ENCODE measurements at regions not wholly inside any gene's neighbourhood (a gene's known extent, or its start where the extent isn't known, plus 50 kb on each side); places are given as distances from the start of the nearest gene placed in this dataset.

- Mint-ChIP-seq H3K4me3 (ENCODE audit: low read depth, unreplicated experiment) (no peak overlapping the region), H3K36me3 (ENCODE audit: insufficient read depth, unreplicated experiment) (no peaks in the 10 kb centered on the region), H3K9me3 (ENCODE audit: low read depth, unreplicated experiment) (peaks cover 10% of the 10 kb centered on the region), H3K27ac (ENCODE audit: unreplicated experiment) (no peak overlapping the region), H3K27me3 (ENCODE audit: unreplicated experiment) (no peaks in the 10 kb centered on the region), H3K4me1 (ENCODE audit: low read depth, unreplicated experiment) (no peaks in the 10 kb centered on the region)
- intact Hi-C loops (cut with micrococcal nuclease; ENCODE audit: unreplicated experiment) = no loop called here
- CTCF ChIA-PET = no interaction called here
- no peak for TF ChIP-seq CTCF (IDR thresholded peaks at IDR 0.05; ENCODE audit: unreplicated experiment)
- DNase-seq = no peak
- BruUV-seq (replicated peaks) = no TSS peak
Measured at GRCh38 chr2:59787095-59787494, 766.4 kb downstream of the BCL11A start.

GRCh38 chr2:59786684-59787083 lies 766.8 kb downstream of the BCL11A start:
- H3K4me1 Mint-ChIP-seq (ENCODE audit: low read depth, unreplicated experiment) = no peaks in the 10 kb centered on the region
- H3K27me3 Mint-ChIP-seq (ENCODE audit: unreplicated experiment) = no peaks in the 10 kb centered on the region
- no peak overlapping the region for H3K27ac Mint-ChIP-seq (ENCODE audit: unreplicated experiment)
- peaks cover 10% of the 10 kb centered on the region for H3K9me3 Mint-ChIP-seq (ENCODE audit: low read depth, unreplicated experiment)
- no TSS peak for BruUV-seq (replicated peaks)
- no peaks in the 10 kb centered on the region for H3K36me3 Mint-ChIP-seq (ENCODE audit: insufficient read depth, unreplicated experiment)
- intact Hi-C loops (cut with micrococcal nuclease; ENCODE audit: unreplicated experiment) = no loop called here
- CTCF ChIA-PET = no interaction called here
- no peak for TF ChIP-seq CTCF (IDR thresholded peaks at IDR 0.05; ENCODE audit: unreplicated experiment)
- H3K4me3 Mint-ChIP-seq (ENCODE audit: low read depth, unreplicated experiment) = no peak overlapping the region
- DNase-seq = no peak

- CTCF ChIA-PET = no interaction called here
- no peak for DNase-seq
- no peaks in the 10 kb centered on the region for H3K27me3 Mint-ChIP-seq (ENCODE audit: unreplicated experiment)
- H3K4me1 Mint-ChIP-seq (ENCODE audit: low read depth, unreplicated experiment) = no peaks in the 10 kb centered on the region
- no peak overlapping the region for H3K27ac Mint-ChIP-seq (ENCODE audit: unreplicated experiment)
- H3K9me3 Mint-ChIP-seq (ENCODE audit: low read depth, unreplicated experiment) = peaks cover 8% of the 10 kb centered on the region
- no peak for TF ChIP-seq CTCF (IDR thresholded peaks at IDR 0.05; ENCODE audit: unreplicated experiment)
- H3K4me3 Mint-ChIP-seq (ENCODE audit: low read depth, unreplicated experiment) = no peak overlapping the region
- BruUV-seq (replicated peaks) = no TSS peak
- intact Hi-C loops (cut with micrococcal nuclease; ENCODE audit: unreplicated experiment) = no loop called here
- H3K36me3 Mint-ChIP-seq (ENCODE audit: insufficient read depth, unreplicated experiment) = no peaks in the 10 kb centered on the region
Measured at GRCh38 chr2:59779571-59779970, 773.9 kb downstream of the BCL11A start.

GRCh38 chr2:59777120-59777519 lies 776.3 kb downstream of the BCL11A start:
- H3K9me3 Mint-ChIP-seq (ENCODE audit: low read depth, unreplicated experiment) = no peaks in the 10 kb centered on the region

More at GRCh38 chr2:59777120-59777519, 776.3 kb downstream of the BCL11A start:
- no peak overlapping the region for H3K4me3 Mint-ChIP-seq (ENCODE audit: low read depth, unreplicated experiment)
- CTCF ChIA-PET = no interaction called here
- no peaks in the 10 kb centered on the region for H3K36me3 Mint-ChIP-seq (ENCODE audit: insufficient read depth, unreplicated experiment)
- no peak for TF ChIP-seq CTCF (IDR thresholded peaks at IDR 0.05; ENCODE audit: unreplicated experiment)
- no peaks in the 10 kb centered on the region for H3K4me1 Mint-ChIP-seq (ENCODE audit: low read depth, unreplicated experiment)
- intact Hi-C loops (cut with micrococcal nuclease; ENCODE audit: unreplicated experiment) = no loop called here
- BruUV-seq (replicated peaks) = no TSS peak
- no peak overlapping the region for H3K27ac Mint-ChIP-seq (ENCODE audit: unreplicated experiment)
- H3K27me3 Mint-ChIP-seq (ENCODE audit: unreplicated experiment) = no peaks in the 10 kb centered on the region
- no peak for DNase-seq

Measured in Calu3 (cell line).